ENCODE measurements at regions not wholly inside any gene's neighbourhood (a gene's known extent, or its start where the extent isn't known, plus 50 kb on each side); places are given as distances from the start of the nearest gene placed in this dataset.
A peak's percentile ranks its signal among the peaks of the same experiment; 100 is the strongest.
"Not testable (repeated sequence)": the region's sequence is repeated elsewhere in the genome, so short reads cannot be mapped to it uniquely, and the experiment has no call there.

- DNase-seq (ENCODE audit: low spot score), result no peak
Observed at GRCh38 chr6:27624694-27625262, 151.9 kb upstream of the ZNF184 start.

- DNase-seq (ENCODE audit: low spot score), result no peak
Observed at GRCh38 chr6:27623103-27623502, 150.2 kb upstream of the ZNF184 start.

GRCh38 chr6:27619436-27619835 is 146.5 kb upstream of the ZNF184 start:
- no peak for DNase-seq (ENCODE audit: low spot score)

- peak; percentile 20 for DNase-seq (ENCODE audit: low spot score)
Observed at GRCh38 chr6:27617700-27618689, 145.1 kb upstream of the ZNF184 start.

- DNase-seq (ENCODE audit: low spot score), result no peak
Observed at GRCh38 chr6:27617046-27617687, 144.3 kb upstream of the ZNF184 start.

- no peak for DNase-seq (ENCODE audit: low spot score)
Observed at GRCh38 chr6:27616328-27617045, 143.6 kb upstream of the ZNF184 start.

GRCh38 chr6:27611451-27611850 is 138.5 kb upstream of the ZNF184 start:
- no peak for DNase-seq (ENCODE audit: low spot score)

GRCh38 chr6:27608916-27609883 is 136.3 kb upstream of the ZNF184 start:
- DNase-seq (ENCODE audit: low spot score), result no peak

- DNase-seq (ENCODE audit: low spot score), result peak; percentile 28
Observed at GRCh38 chr6:27605401-27606342, 132.8 kb upstream of the ZNF184 start.

- no peak for DNase-seq (ENCODE audit: low spot score)
Observed at GRCh38 chr6:27604986-27605385, 132.1 kb upstream of the ZNF184 start.

GRCh38 chr6:27601668-27602254 is 128.9 kb upstream of the ZNF184 start:
- DNase-seq (ENCODE audit: low spot score), result no peak

- DNase-seq (ENCODE audit: low spot score), result no peak
Observed at GRCh38 chr6:27599859-27600532, 127.1 kb upstream of the ZNF184 start.

- not testable (repeated sequence) for DNase-seq (ENCODE audit: low spot score)
Observed at GRCh38 chr6:27597031-27597567, 124.2 kb upstream of the ZNF184 start.

GRCh38 chr6:27593861-27594260 is 121.0 kb upstream of the ZNF184 start:
- no peak for DNase-seq (ENCODE audit: low spot score)

GRCh38 chr6:27593200-27593818 is 120.4 kb upstream of the ZNF184 start:
- DNase-seq (ENCODE audit: low spot score), result no peak

- DNase-seq (ENCODE audit: low spot score), result peak; percentile 46
Observed at GRCh38 chr6:27592481-27593199, 119.7 kb upstream of the ZNF184 start.

- DNase-seq (ENCODE audit: low spot score), result peak; percentile 36
Observed at GRCh38 chr6:27591699-27592480, 119.0 kb upstream of the ZNF184 start.

Data from pons (tissue), 1 donor.